Endothelial cell of umbilical vein (primary cell): ENCODE measurements at regions not wholly inside any gene's neighbourhood (a gene's known extent, or its start where the extent isn't known, plus 50 kb on each side); places are given as distances from the start of the nearest gene placed in this dataset.

Source experiments
- BruUV-seq: library from RNA; stranded (reverse); fragments of 400-500 nt; replicated peaks from 2 replicates; lab custom pipeline; 2021; lab: Mats Ljungman, UMichigan
- CTCF ChIA-PET: fragments of 300-600, 350-600 bp; sonication (Branson Sonifier 250); formaldehyde crosslinking; loops from one replicate; lab custom pipeline; 2021; ENCODE audit warnings: antibody characterized with exemption, inconsistent platforms; lab: Charles Lee
- POLR2A ChIA-PET: fragments of 300-600, 350-600 bp; sonication (Branson Sonifier 250); formaldehyde crosslinking; loops from one replicate; lab custom pipeline; 2021; ENCODE audit warnings: antibody characterized with exemption, inconsistent platforms; lab: Charles Lee
- DNase-seq: peaks from one replicate; pipeline ENCODE4 v3.0.0-alpha.2; 2011; ENCODE audit warnings: low read depth, low spot score
- FAIRE-seq: peaks from 2 replicates; lab custom pipeline; 2011; peaks lifted over from hg19 to GRCh38; lab: Jason Lieb, UNC
- H2AFZ ChIP-seq: 2 replicates; pipeline ENCODE4 v1.6.0; 2012; ENCODE audit warnings: low read depth, low read length, control low read depth, inconsistent platforms
- H3K27ac ChIP-seq: 2 replicates; pipeline ENCODE4 v1.5.1; 2011; ENCODE audit warnings: low read depth, mild to moderate bottlenecking, control low read depth, low read length, moderate library complexity; ENCODE audit not compliant: insufficient read depth
- H3K27me3 ChIP-seq, 2 experiments: 2 replicates each; pipeline versions ENCODE4 v1.6.0 to v1.6.1; 2011; ENCODE audit warnings: low read length in 2 of 2, mixed read lengths in 1 of 2; ENCODE audit not compliant: control insufficient read depth in 2 of 2, insufficient read depth in 2 of 2
- H3K36me3 ChIP-seq, 2 experiments: 2 replicates in 1 of 2; 3 replicates in 1 of 2; pipeline ENCODE4 v1.5.1; 2011; ENCODE audit warnings: low read length in 2 of 2, mild to moderate bottlenecking in 1 of 2, moderate library complexity in 1 of 2; ENCODE audit not compliant: control insufficient read depth in 2 of 2, insufficient read depth in 2 of 2; ENCODE audit errors: extremely low read depth in 1 of 2
- H3K4me1 ChIP-seq: 3 replicates; pipeline ENCODE4 v1.5.1; 2011; ENCODE audit warnings: mild to moderate bottlenecking, low read length; ENCODE audit not compliant: control insufficient read depth, insufficient read depth; ENCODE audit errors: extremely low read depth
- H3K4me2 ChIP-seq: 2 replicates; pipeline ENCODE4 v1.6.1; 2011; ENCODE audit warnings: low read length, control low read depth, mixed read lengths; ENCODE audit not compliant: insufficient read depth
- H3K4me3 ChIP-seq, 3 experiments: fragments of 200-600 bp in 1 of 3; sonication (generic), shearing (Covaris generic) in 1 of 3; replicated peaks in 1 of 3; 2 replicates each; pipeline ENCODE4 v1.5.1; 2011 to 2016; ENCODE audit warnings: control low read depth in 3 of 3, low read length in 3 of 3, mild to moderate bottlenecking in 2 of 3, inconsistent platforms in 1 of 3, low read depth in 1 of 3, moderate library complexity in 1 of 3; ENCODE audit not compliant: insufficient read depth in 1 of 3
- H3K79me2 ChIP-seq: 2 replicates; pipeline ENCODE4 v1.6.0; 2012; ENCODE audit warnings: low read length, inconsistent platforms; ENCODE audit not compliant: control insufficient read depth, insufficient read depth
- H3K9ac ChIP-seq: replicated peaks from 2 replicates; pipeline ENCODE3; 2011; ENCODE audit warnings: low read length, control low read depth; ENCODE audit not compliant: insufficient read depth; ENCODE audit errors: extremely low read depth
- H3K9me1 ChIP-seq: replicated peaks from 3 replicates; pipeline ENCODE4 v1.6.0; 2011; ENCODE audit warnings: mild to moderate bottlenecking, low read length; ENCODE audit not compliant: control insufficient read depth, insufficient read depth; ENCODE audit errors: extremely low read depth
- H3K9me3 ChIP-seq: replicated peaks from 2 replicates; pipeline ENCODE4 v1.5.1; 2012; ENCODE audit warnings: low read length, inconsistent platforms; ENCODE audit not compliant: control insufficient read depth, insufficient read depth
- H4K20me1 ChIP-seq: replicated peaks from 2 replicates; pipeline ENCODE3; 2011; ENCODE audit warnings: mild to moderate bottlenecking, low read length; ENCODE audit not compliant: control insufficient read depth, insufficient read depth; ENCODE audit errors: extremely low read depth
- CTCF ChIP-seq, 2 donors: IDR thresholded peaks; 1 replicate in 1 of 2; 2 replicates in 1 of 2; pipeline ENCODE4 v1.5.1; 2011; ENCODE audit warnings: low read length in 2 of 2, mild to moderate bottlenecking in 2 of 2, moderate library complexity in 2 of 2, control low read depth in 1 of 2, inconsistent platforms in 1 of 2, low read depth in 1 of 2; ENCODE audit not compliant: insufficient read depth in 1 of 2; ENCODE audit errors: extremely low read depth in 1 of 2
- EZH2 ChIP-seq: IDR thresholded peaks from 2 replicates; pipeline ENCODE4 v1.6.1; 2012; ENCODE audit warnings: borderline replicate concordance, low read depth, mild to moderate bottlenecking, moderate library complexity, low read length, inconsistent platforms; ENCODE audit not compliant: severe bottlenecking
- FOS ChIP-seq: IDR thresholded peaks from 2 replicates; pipeline ENCODE4 v1.6.1; 2011; ENCODE audit warnings: mild to moderate bottlenecking, low read length, moderate library complexity, borderline replicate concordance; ENCODE audit not compliant: insufficient read depth
- GATA2 ChIP-seq: IDR thresholded peaks from 2 replicates; pipeline ENCODE4 v1.7.0; 2011; ENCODE audit warnings: low read depth, mild to moderate bottlenecking, moderate library complexity, mixed read lengths, low read length; ENCODE audit not compliant: insufficient read length, insufficient read depth
- JUN ChIP-seq: IDR thresholded peaks from 2 replicates; pipeline ENCODE4 v1.6.1; 2011; ENCODE audit warnings: borderline replicate concordance, low read depth; ENCODE audit not compliant: insufficient read length, insufficient read depth
- MAX ChIP-seq: IDR thresholded peaks from 2 replicates; pipeline ENCODE4 v1.6.1; 2011; ENCODE audit not compliant: insufficient read depth, insufficient read length
- MYC ChIP-seq: IDR thresholded peaks from one replicate; pipeline ENCODE4 v1.6.1; 2011; ENCODE audit warnings: mild to moderate bottlenecking, low read depth, low read length
- POLR2A ChIP-seq: IDR thresholded peaks from 2 replicates; pipeline ENCODE4 v1.6.1; 2012; ENCODE audit warnings: low read depth, mild to moderate bottlenecking, control low read depth, low read length
- POLR2AphosphoS5 ChIP-seq: IDR thresholded peaks from 2 replicates; pipeline ENCODE4 v1.6.1; 2012; ENCODE audit warnings: low read depth, mild to moderate bottlenecking, control low read depth, low read length, moderate library complexity; ENCODE audit not compliant: insufficient read depth
- dilution Hi-C: fragments of 300-500 bp; cut with MboI; formaldehyde crosslinking; loops from one replicate; pipeline ENCODE4 v1.15.0; 2019; ENCODE audit warnings: low sequenced_read_pairs; ENCODE audit not compliant: extremely low pct_ligation_motif_present
- intact Hi-C: fragments of 100-400 bp; cut with micrococcal nuclease; formaldehyde crosslinking; loops from one replicate; pipeline ENCODE4 v1.10.0; 2022

GRCh38 chr2:163081754-163082153 is 243.2 kb upstream of the KCNH7 start:
- Histone ChIP-seq H3K27me3 (no peaks in the 10 kb centered on the region), H3K9me3 (no peaks in the 10 kb centered on the region), H3K36me3 (no peaks in the 10 kb centered on the region), H3K79me2 (no peaks in the 10 kb centered on the region), H3K4me3 (no peak overlapping the region), H3K4me1 (no peaks in the 10 kb centered on the region), H2AFZ (no peak overlapping the region), H4K20me1 (no peaks in the 10 kb centered on the region), H3K9me1 (no peaks in the 10 kb centered on the region), H3K4me2 (no peak overlapping the region), H3K27ac (no peak overlapping the region), H3K9ac (no peak overlapping the region)
- intact Hi-C loops (no loop called here), dilution Hi-C loops (no loop called here)
- no peak for FAIRE-seq
- DNase-seq: no peak
- POLR2A ChIA-PET: no interaction called here
- TF ChIP-seq EZH2: no peak
- TF ChIP-seq POLR2A: no peak
- TF ChIP-seq CTCF (IDR thresholded peaks at IDR 0.05; ENCODE audit: extremely low read depth in 1 of 2, insufficient read depth in 1 of 2, low read depth in 1 of 2, low read length in 2 of 2): no peak
- TF ChIP-seq POLR2AphosphoS5: no peak
- TF ChIP-seq JUN: no peak
- TF ChIP-seq FOS: no peak
- no peak for TF ChIP-seq MAX
- no peak for TF ChIP-seq GATA2
- TF ChIP-seq MYC: no peak
- no TSS peak for BruUV-seq
- CTCF ChIA-PET: no interaction called here
